Testis (tissue), 2 donors: ENCODE measurements at regions not wholly inside any gene's neighbourhood (a gene's known extent, or its start where the extent isn't known, plus 50 kb on each side); places are given as distances from the start of the nearest gene placed in this dataset.

Experiments
- POLR2A ChIP-seq: fragments of 450-650 bp; IDR thresholded peaks from one replicate; pipeline ENCODE4 v1.6.1; 2017; ENCODE audit warnings: antibody characterized with exemption, mild to moderate bottlenecking, moderate library complexity
- TF ChIP-seq, protein P1 (sequence below), 3 experiments: fragments of 450-650 bp in 2 of 3; fragments of 200-600 bp in 1 of 3; sonication (generic) in 1 of 3; IDR thresholded peaks; one replicate each; pipeline ENCODE4 v1.5.1; 2016 to 2019; ENCODE audit warnings: antibody characterized with exemption in 3 of 3, mild to moderate bottlenecking in 2 of 3, moderate library complexity in 1 of 3

DNA sequence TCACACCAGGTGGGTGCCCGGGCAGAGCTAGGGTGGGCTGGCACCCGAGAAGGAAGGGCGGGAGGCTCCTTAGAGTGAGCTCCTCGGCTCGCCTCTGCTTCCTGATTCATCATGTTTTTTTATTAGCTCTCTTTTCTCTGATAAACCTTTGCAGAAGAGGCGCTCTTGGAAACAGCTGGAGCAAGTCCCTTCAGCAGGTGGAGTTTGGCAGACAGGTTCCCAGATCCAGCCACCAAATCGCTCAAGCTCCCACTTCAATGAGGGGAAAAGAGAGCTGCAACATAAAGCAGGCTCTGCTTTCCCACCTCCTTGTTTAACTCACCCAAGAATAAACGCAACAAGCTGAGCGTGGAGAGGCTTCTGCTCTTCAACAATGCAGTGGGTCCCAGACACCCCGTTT lies 244.8 kb downstream of the TSHZ3 start:
- TF ChIP-seq, protein P1, sequence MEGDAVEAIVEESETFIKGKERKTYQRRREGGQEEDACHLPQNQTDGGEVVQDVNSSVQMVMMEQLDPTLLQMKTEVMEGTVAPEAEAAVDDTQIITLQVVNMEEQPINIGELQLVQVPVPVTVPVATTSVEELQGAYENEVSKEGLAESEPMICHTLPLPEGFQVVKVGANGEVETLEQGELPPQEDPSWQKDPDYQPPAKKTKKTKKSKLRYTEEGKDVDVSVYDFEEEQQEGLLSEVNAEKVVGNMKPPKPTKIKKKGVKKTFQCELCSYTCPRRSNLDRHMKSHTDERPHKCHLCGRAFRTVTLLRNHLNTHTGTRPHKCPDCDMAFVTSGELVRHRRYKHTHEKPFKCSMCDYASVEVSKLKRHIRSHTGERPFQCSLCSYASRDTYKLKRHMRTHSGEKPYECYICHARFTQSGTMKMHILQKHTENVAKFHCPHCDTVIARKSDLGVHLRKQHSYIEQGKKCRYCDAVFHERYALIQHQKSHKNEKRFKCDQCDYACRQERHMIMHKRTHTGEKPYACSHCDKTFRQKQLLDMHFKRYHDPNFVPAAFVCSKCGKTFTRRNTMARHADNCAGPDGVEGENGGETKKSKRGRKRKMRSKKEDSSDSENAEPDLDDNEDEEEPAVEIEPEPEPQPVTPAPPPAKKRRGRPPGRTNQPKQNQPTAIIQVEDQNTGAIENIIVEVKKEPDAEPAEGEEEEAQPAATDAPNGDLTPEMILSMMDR (IDR thresholded peaks at IDR 0.05) = no peak
- TF ChIP-seq POLR2A = no peak
